ENCODE measurements at regions not wholly inside any gene's neighbourhood (a gene's known extent, or its start where the extent isn't known, plus 50 kb on each side); places are given as distances from the start of the nearest gene placed in this dataset.

DNA sequence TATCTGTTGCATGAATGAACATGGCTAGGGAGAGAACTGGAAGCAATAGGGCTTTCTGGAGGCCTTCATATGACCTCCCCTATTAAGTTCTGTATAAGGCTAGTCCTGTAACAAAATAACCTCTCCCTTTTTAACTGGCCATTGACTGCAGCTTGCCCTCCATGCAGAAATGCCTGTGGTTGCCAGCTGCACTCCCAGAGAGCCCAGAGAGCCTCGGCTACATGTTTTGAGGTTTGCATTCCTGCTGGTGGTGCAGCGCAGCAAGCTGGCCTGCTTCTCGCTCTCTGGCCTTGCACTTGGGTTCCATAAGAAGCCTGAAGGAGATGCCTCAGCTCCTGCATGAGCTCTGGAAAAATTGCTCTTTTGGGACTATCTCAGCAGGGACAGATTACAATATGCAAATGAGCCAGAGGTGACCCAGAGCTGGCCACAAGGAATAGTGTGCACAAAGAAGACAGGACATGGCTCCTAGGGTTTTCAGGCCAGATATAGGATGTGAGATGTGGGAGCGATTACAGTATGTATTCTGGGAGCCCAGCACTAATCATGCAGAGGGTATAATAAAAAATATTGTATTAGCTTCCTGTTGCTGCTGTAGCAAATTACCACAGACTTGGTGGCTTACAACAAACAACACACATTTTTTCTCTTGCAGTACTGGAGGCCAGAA lies 186.7 kb downstream of the INSIG2 start:
- TF ChIP-seq, protein P1, sequence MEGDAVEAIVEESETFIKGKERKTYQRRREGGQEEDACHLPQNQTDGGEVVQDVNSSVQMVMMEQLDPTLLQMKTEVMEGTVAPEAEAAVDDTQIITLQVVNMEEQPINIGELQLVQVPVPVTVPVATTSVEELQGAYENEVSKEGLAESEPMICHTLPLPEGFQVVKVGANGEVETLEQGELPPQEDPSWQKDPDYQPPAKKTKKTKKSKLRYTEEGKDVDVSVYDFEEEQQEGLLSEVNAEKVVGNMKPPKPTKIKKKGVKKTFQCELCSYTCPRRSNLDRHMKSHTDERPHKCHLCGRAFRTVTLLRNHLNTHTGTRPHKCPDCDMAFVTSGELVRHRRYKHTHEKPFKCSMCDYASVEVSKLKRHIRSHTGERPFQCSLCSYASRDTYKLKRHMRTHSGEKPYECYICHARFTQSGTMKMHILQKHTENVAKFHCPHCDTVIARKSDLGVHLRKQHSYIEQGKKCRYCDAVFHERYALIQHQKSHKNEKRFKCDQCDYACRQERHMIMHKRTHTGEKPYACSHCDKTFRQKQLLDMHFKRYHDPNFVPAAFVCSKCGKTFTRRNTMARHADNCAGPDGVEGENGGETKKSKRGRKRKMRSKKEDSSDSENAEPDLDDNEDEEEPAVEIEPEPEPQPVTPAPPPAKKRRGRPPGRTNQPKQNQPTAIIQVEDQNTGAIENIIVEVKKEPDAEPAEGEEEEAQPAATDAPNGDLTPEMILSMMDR (conservative IDR thresholded peaks at IDR 0.05; ENCODE audit: low read length) = no peak
- no peak for TF ChIP-seq EZH2phosphoT487 (IDR thresholded peaks at IDR 0.05; ENCODE audit: borderline replicate concordance)
